Kidney (tissue), 13 donors: ENCODE measurements at regions not wholly inside any gene's neighbourhood (a gene's known extent, or its start where the extent isn't known, plus 50 kb on each side); places are given as distances from the start of the nearest gene placed in this dataset.

Source experiments
- DNase-seq, 5 donors: peaks; one replicate each; pipeline ENCODE4 v3.0.0-alpha.2; 2013 to 2020
- FAIRE-seq: peaks from 2 replicates; lab custom pipeline; 2012; peaks lifted over from hg19 to GRCh38; lab: Jason Lieb, UNC
- H3K27ac ChIP-seq, 2 donors: one replicate each; pipeline ENCODE4 v1.7.0; 2013; ENCODE audit warnings: low read depth in 2 of 2, low read length in 2 of 2, inconsistent platforms in 1 of 2
- H3K27me3 ChIP-seq: one replicate; pipeline ENCODE4 v1.7.1; 2013; ENCODE audit warnings: low read length, inconsistent platforms; ENCODE audit not compliant: control insufficient read depth, insufficient read depth
- H3K36me3 ChIP-seq, 3 donors: one replicate each; pipeline versions ENCODE4 v1.7.0 to v1.7.1; 2013; ENCODE audit warnings: low read length in 3 of 3, control low read depth in 1 of 3, inconsistent platforms in 1 of 3; ENCODE audit not compliant: insufficient read depth in 3 of 3, control insufficient read depth in 2 of 3
- H3K4me1 ChIP-seq, 3 donors: one replicate each; pipeline versions ENCODE4 v1.7.0 to v1.7.1; 2013; ENCODE audit warnings: low read length in 3 of 3, inconsistent platforms in 1 of 3, low read depth in 1 of 3; ENCODE audit not compliant: control insufficient read depth in 2 of 3, insufficient read depth in 2 of 3
- H3K4me3 ChIP-seq, 3 donors: one replicate each; pipeline versions ENCODE4 v1.7.0 to v1.8.1; 2013; ENCODE audit warnings: low read length in 3 of 3, control low read depth in 1 of 3, inconsistent platforms in 1 of 3
- H3K9ac ChIP-seq, 3 donors: one replicate each; pipeline versions ENCODE4 v1.7.0 to v1.7.1; 2013; ENCODE audit warnings: low read length in 3 of 3, control low read depth in 1 of 3, inconsistent platforms in 1 of 3
- H3K9me3 ChIP-seq, 3 donors: one replicate each; pipeline versions ENCODE4 v1.7.0 to v1.7.1; 2013; ENCODE audit warnings: low read length in 3 of 3, control low read depth in 1 of 3, inconsistent platforms in 1 of 3; ENCODE audit not compliant: control insufficient read depth in 2 of 3, insufficient read depth in 1 of 3
- intact Hi-C: fragments of 100-400 bp; cut with DNase I; formaldehyde crosslinking; loops from one replicate; pipeline ENCODE4 v1.11.1; 2022
- TF ChIP-seq, protein P1 (sequence below): IDR thresholded peaks from 3 replicates; pipeline ENCODE4 v1.5.1; 2012; ENCODE audit warnings: mild to moderate bottlenecking, moderate library complexity, borderline replicate concordance; ENCODE audit not compliant: insufficient read depth; ENCODE audit errors: extremely low read depth
- donor health status: control.
- donor health status: control.
- donor health status: control.
- donor health status: control.
- donor health status: control.
- donor health status: DM: yes; HTN: yes; CAD: no.
- donor health status: Normal renal cell carcinoma (clear cell type).

GRCh38 chr22:49063545-49063890 is 764.2 kb downstream of the BRD1 start:
- DNase-seq (no peak), FAIRE-seq (no peak)
- Histone ChIP-seq H3K4me1 (no peaks in the 10 kb centered on the region), H3K36me3 (no peaks in the 10 kb centered on the region), H3K9ac (no peak overlapping the region), H3K4me3 (no peak overlapping the region), H3K27me3 (no peaks in the 10 kb centered on the region), H3K27ac (no peak overlapping the region), H3K9me3 (no peaks in the 10 kb centered on the region)
- intact Hi-C loops, result no loop called here
- TF ChIP-seq, protein P1, sequence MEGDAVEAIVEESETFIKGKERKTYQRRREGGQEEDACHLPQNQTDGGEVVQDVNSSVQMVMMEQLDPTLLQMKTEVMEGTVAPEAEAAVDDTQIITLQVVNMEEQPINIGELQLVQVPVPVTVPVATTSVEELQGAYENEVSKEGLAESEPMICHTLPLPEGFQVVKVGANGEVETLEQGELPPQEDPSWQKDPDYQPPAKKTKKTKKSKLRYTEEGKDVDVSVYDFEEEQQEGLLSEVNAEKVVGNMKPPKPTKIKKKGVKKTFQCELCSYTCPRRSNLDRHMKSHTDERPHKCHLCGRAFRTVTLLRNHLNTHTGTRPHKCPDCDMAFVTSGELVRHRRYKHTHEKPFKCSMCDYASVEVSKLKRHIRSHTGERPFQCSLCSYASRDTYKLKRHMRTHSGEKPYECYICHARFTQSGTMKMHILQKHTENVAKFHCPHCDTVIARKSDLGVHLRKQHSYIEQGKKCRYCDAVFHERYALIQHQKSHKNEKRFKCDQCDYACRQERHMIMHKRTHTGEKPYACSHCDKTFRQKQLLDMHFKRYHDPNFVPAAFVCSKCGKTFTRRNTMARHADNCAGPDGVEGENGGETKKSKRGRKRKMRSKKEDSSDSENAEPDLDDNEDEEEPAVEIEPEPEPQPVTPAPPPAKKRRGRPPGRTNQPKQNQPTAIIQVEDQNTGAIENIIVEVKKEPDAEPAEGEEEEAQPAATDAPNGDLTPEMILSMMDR, result no peak

DNA sequence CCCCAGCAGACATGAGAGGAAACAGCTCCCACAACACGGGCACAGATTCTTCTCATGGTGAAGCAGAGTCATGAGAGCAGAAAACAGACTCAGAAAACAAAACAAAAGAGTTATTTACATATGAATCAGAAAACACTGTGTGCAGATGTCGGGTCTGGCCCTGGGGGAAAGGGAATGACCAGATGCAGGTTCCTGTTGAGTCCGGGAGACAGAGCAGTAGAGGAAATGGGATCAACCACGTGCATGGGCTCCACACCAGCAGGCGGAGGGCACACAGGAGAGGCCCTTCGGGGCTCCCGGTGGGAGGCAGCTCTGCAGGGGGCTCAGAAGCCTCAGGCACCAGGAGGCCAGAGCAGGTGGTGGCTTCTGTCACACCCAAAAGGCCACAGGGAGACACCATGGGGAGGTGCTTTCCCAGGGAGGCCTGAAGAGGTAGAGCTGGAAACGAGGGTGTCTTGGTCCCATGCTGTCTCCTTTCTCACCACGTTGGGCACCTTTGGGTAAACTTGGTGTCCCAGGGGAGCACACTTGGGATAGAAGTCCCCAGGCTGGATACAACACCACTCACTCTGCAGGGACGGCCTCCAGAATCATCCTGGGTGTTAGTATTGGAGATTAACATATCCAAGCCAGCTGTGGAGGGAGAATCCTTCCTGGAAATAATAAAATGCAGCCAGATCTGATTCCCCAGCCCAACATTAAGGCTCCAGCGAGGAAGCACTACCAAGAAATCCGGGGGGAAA is 764.7 kb downstream of the BRD1 start:
- Histone ChIP-seq H3K9ac (no peak overlapping the region), H3K27ac (no peak overlapping the region), H3K9me3 (no peaks in the 10 kb centered on the region), H3K4me1 (no peaks in the 10 kb centered on the region), H3K4me3 (no peak overlapping the region), H3K36me3 (no peaks in the 10 kb centered on the region), H3K27me3 (no peaks in the 10 kb centered on the region)
- intact Hi-C loops, result no loop called here
- TF ChIP-seq, protein P1, result no peak
- FAIRE-seq, result no peak
- no peak for DNase-seq

- Histone ChIP-seq H3K27me3 (no peaks in the 10 kb centered on the region), H3K27ac (no peak overlapping the region), H3K4me3 (no peak overlapping the region), H3K36me3 (no peaks in the 10 kb centered on the region), H3K9me3 (no peaks in the 10 kb centered on the region), H3K9ac (no peak overlapping the region), H3K4me1 (no peaks in the 10 kb centered on the region)
- intact Hi-C loops, result no loop called here
- no peak for FAIRE-seq
- no peak for DNase-seq
- TF ChIP-seq, protein P1, result no peak
Measured at GRCh38 chr22:49062155-49062801, 765.4 kb downstream of the BRD1 start.
